A549 (cell line): ENCODE measurements at regions not wholly inside any gene's neighbourhood (a gene's known extent, or its start where the extent isn't known, plus 50 kb on each side); places are given as distances from the start of the nearest gene placed in this dataset.

Experiments
- ATAC-seq, 2 experiments: fragments of 200-7000 bp in 1 of 2; fragments of >200 bp in 1 of 2; cut with Nextera tagmentation in 1 of 2; cut with Tn5 transposase in 1 of 2; 3 replicates each; pipeline versions ENCODE4 v1.8.0 to v1.9.1; 2018 to 2020; ENCODE audit warnings: mild to moderate bottlenecking in 1 of 2, moderate library complexity in 1 of 2
- CTCF ChIA-PET: fragments of 300-600 bp; sonication (Branson Sonifier 250); formaldehyde crosslinking; extraction: SDS; loops from one replicate; lab custom pipeline; 2021; ENCODE audit warnings: antibody characterized with exemption, inconsistent platforms; lab: Yijun Ruan, JAX
- POLR2A ChIA-PET: fragments of 350-600 bp; formaldehyde crosslinking; extraction: SDS; loops from one replicate; lab custom pipeline; 2021; ENCODE audit warnings: antibody characterized with exemption, inconsistent platforms; lab: Yijun Ruan, JAX
- DNase-seq, 2 experiments: peaks; one replicate each; pipeline versions ENCODE4 v3.0.0 to v3.0.0-alpha.2; 2011 to 2016; ENCODE audit warnings: low read depth in 1 of 2, low spot score in 1 of 2
- FAIRE-seq: peaks from 2 replicates; lab custom pipeline; 2011; peaks lifted over from hg19 to GRCh38; lab: Jason Lieb, UNC
- H3K27ac ChIP-seq, 2 experiments: fragments of >200 bp; sonication (Bioruptor Twin); formaldehyde crosslinking; 3 replicates each; pipeline ENCODE4 v1.5.1; 2016 to 2017
- H3K4me1 ChIP-seq: fragments of >200 bp; sonication (Bioruptor Twin); formaldehyde crosslinking; 3 replicates; pipeline ENCODE4 v1.6.1; 2016
- H3K4me2 ChIP-seq: fragments of >200 bp; sonication (Bioruptor Twin); formaldehyde crosslinking; 3 replicates; pipeline ENCODE4 v1.6.1; 2016
- H3K4me3 ChIP-seq: fragments of >200 bp; sonication (Bioruptor Twin); formaldehyde crosslinking; 3 replicates; pipeline ENCODE4 v1.5.1; 2016
- H3K9me3 ChIP-seq: fragments of >200 bp; sonication (Bioruptor Twin); formaldehyde crosslinking; 3 replicates; pipeline ENCODE4 v1.6.1; 2016
- FOSB ChIP-seq: fragments of 250-450 bp; sonication (Bioruptor Pico); IDR thresholded peaks from 2 replicates; pipeline ENCODE4 v1.5.0; 2020; ENCODE audit warnings: mild to moderate bottlenecking, moderate library complexity
- HDAC2 ChIP-seq: fragments of 200-600 bp; sonication (generic); IDR thresholded peaks from 2 replicates; pipeline ENCODE4 v1.6.1; 2016
- HEYL ChIP-seq: fragments of 250-450 bp; sonication (Bioruptor Pico); IDR thresholded peaks from 2 replicates; pipeline ENCODE4 v1.8.0; 2021; ENCODE audit warnings: mild to moderate bottlenecking, moderate library complexity
- HOXB5 ChIP-seq: fragments of 250-450 bp; sonication (Bioruptor Pico); IDR thresholded peaks from 2 replicates; pipeline ENCODE4 v1.5.0; 2020; ENCODE audit warnings: mild to moderate bottlenecking, moderate library complexity
- JUN ChIP-seq, 2 experiments: fragments of >200 bp; sonication (Bioruptor Twin); formaldehyde crosslinking; IDR thresholded peaks; 2 replicates in 1 of 2; 3 replicates in 1 of 2; pipeline ENCODE4 v1.6.1; 2016 to 2017
- KDM1A ChIP-seq: fragments of 200-600 bp; sonication (generic); IDR thresholded peaks from 2 replicates; pipeline ENCODE4 v1.6.1; 2016; ENCODE audit warnings: low read depth, mild to moderate bottlenecking
- MAFK ChIP-seq: fragments of 450-650 bp; IDR thresholded peaks from 2 replicates; pipeline ENCODE4 v1.6.1; 2014; ENCODE audit not compliant: partially characterized antibody
- MAZ ChIP-seq: fragments of 150-350 bp; IDR thresholded peaks from 2 replicates; pipeline ENCODE4 v1.6.1; 2014; ENCODE audit warnings: antibody characterized with exemption, low read depth, low read length, borderline replicate concordance
- MYC ChIP-seq: IDR thresholded peaks from 2 replicates; pipeline ENCODE4 v1.6.1; 2012; ENCODE audit warnings: mild to moderate bottlenecking, inconsistent platforms, low read length, improper control_type of control experiment, borderline replicate concordance
- NR3C1 ChIP-seq: fragments of >200 bp; sonication (Bioruptor Twin); formaldehyde crosslinking; IDR thresholded peaks from 3 replicates; pipeline ENCODE4 v1.6.1; 2017
- PHF8 ChIP-seq: fragments of 200-600 bp; sonication (generic); IDR thresholded peaks from 2 replicates; pipeline ENCODE4 v1.6.1; 2016; ENCODE audit warnings: low read depth, mild to moderate bottlenecking, antibody characterized with exemption, moderate library complexity, borderline replicate concordance
- POLR2A ChIP-seq: IDR thresholded peaks from 2 replicates; pipeline ENCODE4 v1.6.1; 2012; ENCODE audit warnings: mild to moderate bottlenecking, low read length
- TP53 ChIP-seq: fragments of 250-450 bp; sonication (Bioruptor Pico); IDR thresholded peaks from 2 replicates; pipeline ENCODE4 v1.5.0; 2021; ENCODE audit warnings: mild to moderate bottlenecking, moderate library complexity
- ZC3H11A ChIP-seq: fragments of 450-650 bp; IDR thresholded peaks from 2 replicates; pipeline ENCODE4 v1.6.1; 2014; ENCODE audit warnings: antibody characterized with exemption, mild to moderate bottlenecking
- ZFP36 ChIP-seq: fragments of 450-650 bp; IDR thresholded peaks from 2 replicates; pipeline ENCODE4 v1.6.1; 2014; ENCODE audit warnings: borderline replicate concordance; ENCODE audit not compliant: partially characterized antibody
- WGBS: methylation state at CpG from one replicate; pipeline ENCODE4 v1.1.6; 2017; ENCODE audit errors: missing lambda C conversion rate; 5-methylcytosine and 5-hydroxymethylcytosine counted together
- TF ChIP-seq, protein P1 (sequence below): IDR thresholded peaks from 2 replicates; pipeline ENCODE4 v1.6.1; 2012; ENCODE audit warnings: low read depth, borderline replicate concordance
- TF ChIP-seq, protein P2 (sequence below): fragments of 250-450 bp; sonication (Bioruptor Pico); IDR thresholded peaks from 2 replicates; pipeline ENCODE4 v1.5.0; 2021; ENCODE audit warnings: mild to moderate bottlenecking, moderate library complexity, borderline replicate concordance
- TF ChIP-seq, protein P3 (sequence below): fragments of 150-350 bp; IDR thresholded peaks from 2 replicates; pipeline ENCODE4 v1.6.1; 2014; ENCODE audit warnings: low read depth, mild to moderate bottlenecking, low read length
- TF ChIP-seq, protein P4 (sequence below): fragments of 250-450 bp; sonication (Bioruptor Pico); IDR thresholded peaks from 2 replicates; pipeline ENCODE4 v1.5.0; 2020; ENCODE audit warnings: low read depth, mild to moderate bottlenecking, moderate library complexity

DNA sequence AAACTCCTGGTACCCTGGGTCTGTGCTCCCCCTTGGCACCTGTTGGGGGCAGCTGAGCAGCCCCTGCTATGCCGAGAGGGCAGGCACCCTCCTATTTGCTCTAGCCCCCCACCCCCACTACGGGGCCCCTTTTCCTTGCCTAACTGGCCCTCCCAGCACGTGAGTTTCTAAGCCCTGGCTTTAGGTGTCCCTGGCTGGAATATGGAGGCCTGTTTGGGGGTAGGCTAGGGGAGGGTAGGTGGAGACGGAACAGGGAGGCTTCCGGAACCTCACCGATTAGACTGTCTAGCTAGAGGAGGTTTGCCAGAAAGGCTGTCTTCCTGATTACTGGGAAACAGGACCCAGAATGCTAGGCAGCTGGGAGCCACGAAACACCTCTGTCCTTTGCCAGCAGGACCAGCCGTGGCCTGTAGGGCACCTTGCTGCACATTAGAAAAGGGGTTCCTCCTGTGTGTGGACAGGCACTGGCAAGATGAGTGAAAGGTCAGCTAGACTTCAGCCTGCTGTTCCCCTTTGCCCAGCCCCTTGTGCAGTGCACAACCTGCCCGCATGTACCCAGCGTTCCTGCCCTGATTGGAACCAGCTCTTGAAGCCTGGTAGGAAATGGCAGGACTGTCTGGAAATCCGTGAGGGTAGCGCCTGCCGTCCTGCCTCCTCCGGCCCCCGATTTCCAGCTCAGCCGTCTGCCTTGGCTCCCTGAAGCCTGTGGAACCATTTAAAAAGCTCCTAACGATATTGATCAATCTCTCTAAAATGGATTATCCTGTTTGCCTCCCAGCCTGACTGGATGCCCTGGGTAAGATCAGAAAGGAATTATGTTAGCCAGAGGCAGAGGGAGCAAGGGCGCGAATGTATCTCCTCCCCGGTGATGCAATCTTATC lies 83.4 kb upstream of the GSE1 start:
- Histone ChIP-seq H3K9me3 (no peaks in the 10 kb centered on the region), H3K27ac (peak overlapping the region in 1 of 2 experiments; percentile 15; a peak in 3 of 6 replicates), H3K4me1 (peaks cover 11% of the 10 kb centered on the region), H3K4me3 (no peak overlapping the region), H3K4me2 (no peak overlapping the region)
- POLR2A ChIA-PET, result no interaction called here
- 88% methylated on average over 18 of the region's 20 CpGs for WGBS
- no peak for FAIRE-seq
- CTCF ChIA-PET, result interaction anchor here (0.7 to 4.5 kb wide), 17 partner anchors 9 to 135 kb away, joined by 3 to 47 read pairs (median 6); no protein-coding TSS in a partner anchor
- no peak for TF ChIP-seq ZC3H11A
- TF ChIP-seq FOSB (CRISPR knock-in tag), result no peak
- peak in 1 of 2 experiments; percentile 21 for DNase-seq
- ATAC-seq, result peak; percentile 49 to 57; a peak in 4 of 6 replicates

DNA sequence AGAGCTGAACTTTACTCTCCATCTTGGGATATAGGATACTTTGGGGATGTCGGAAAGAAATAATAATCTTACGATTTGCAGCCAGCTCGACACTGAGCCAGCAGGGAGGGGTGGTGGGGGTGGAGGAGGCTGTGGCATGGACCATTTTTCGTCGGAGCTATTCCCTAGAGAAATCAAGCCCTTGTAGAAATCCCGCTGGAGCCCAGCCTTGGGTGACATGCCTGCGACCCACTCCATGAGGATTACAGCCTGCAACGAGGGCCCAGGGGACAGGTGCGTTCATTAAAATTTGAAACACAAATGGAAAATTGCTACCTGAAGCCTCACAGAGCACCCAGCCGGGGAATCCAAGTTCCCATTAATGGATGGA lies 82.8 kb upstream of the GSE1 start:
- ChIA-PET CTCF (interaction anchor here (1.4 to 4.5 kb wide), 15 partner anchors 9 to 135 kb away, joined by 3 to 47 read pairs (median 10); no protein-coding TSS in a partner anchor), POLR2A (no interaction called here)
- Histone ChIP-seq H3K4me2 (no peak overlapping the region), H3K4me3 (no peak overlapping the region), H3K4me1 (peaks cover 5% of the 10 kb centered on the region), H3K27ac (no peak overlapping the region), H3K9me3 (no peaks in the 10 kb centered on the region)
- no peak for FAIRE-seq
- TF ChIP-seq ZFP36, result no peak
- no peak for TF ChIP-seq PHF8
- TF ChIP-seq MAFK, result no peak
- TF ChIP-seq POLR2A, result no peak
- TF ChIP-seq MAZ, result no peak
- TF ChIP-seq NR3C1, result no peak
- TF ChIP-seq, protein P1, sequence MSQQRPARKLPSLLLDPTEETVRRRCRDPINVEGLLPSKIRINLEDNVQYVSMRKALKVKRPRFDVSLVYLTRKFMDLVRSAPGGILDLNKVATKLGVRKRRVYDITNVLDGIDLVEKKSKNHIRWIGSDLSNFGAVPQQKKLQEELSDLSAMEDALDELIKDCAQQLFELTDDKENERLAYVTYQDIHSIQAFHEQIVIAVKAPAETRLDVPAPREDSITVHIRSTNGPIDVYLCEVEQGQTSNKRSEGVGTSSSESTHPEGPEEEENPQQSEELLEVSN, result no peak
- TF ChIP-seq, protein P2, sequence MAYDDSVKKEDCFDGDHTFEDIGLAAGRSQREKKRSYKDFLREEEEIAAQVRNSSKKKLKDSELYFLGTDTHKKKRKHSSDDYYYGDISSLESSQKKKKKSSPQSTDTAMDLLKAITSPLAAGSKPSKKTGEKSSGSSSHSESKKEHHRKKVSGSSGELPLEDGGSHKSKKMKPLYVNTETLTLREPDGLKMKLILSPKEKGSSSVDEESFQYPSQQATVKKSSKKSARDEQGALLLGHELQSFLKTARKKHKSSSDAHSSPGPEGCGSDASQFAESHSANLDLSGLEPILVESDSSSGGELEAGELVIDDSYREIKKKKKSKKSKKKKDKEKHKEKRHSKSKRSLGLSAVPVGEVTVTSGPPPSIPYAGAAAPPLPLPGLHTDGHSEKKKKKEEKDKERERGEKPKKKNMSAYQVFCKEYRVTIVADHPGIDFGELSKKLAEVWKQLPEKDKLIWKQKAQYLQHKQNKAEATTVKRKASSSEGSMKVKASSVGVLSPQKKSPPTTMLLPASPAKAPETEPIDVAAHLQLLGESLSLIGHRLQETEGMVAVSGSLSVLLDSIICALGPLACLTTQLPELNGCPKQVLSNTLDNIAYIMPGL (CRISPR knock-in tag), result no peak
- TF ChIP-seq, protein P3, sequence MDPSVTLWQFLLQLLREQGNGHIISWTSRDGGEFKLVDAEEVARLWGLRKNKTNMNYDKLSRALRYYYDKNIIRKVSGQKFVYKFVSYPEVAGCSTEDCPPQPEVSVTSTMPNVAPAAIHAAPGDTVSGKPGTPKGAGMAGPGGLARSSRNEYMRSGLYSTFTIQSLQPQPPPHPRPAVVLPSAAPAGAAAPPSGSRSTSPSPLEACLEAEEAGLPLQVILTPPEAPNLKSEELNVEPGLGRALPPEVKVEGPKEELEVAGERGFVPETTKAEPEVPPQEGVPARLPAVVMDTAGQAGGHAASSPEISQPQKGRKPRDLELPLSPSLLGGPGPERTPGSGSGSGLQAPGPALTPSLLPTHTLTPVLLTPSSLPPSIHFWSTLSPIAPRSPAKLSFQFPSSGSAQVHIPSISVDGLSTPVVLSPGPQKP, result no peak
- TF ChIP-seq HOXB5, result no peak
- no peak for TF ChIP-seq HEYL (CRISPR knock-in tag)
- no peak for TF ChIP-seq ZC3H11A
- TF ChIP-seq MYC, result no peak
- TF ChIP-seq TP53, result no peak
- TF ChIP-seq HDAC2, result no peak
- TF ChIP-seq KDM1A, result no peak
- TF ChIP-seq, protein P4, sequence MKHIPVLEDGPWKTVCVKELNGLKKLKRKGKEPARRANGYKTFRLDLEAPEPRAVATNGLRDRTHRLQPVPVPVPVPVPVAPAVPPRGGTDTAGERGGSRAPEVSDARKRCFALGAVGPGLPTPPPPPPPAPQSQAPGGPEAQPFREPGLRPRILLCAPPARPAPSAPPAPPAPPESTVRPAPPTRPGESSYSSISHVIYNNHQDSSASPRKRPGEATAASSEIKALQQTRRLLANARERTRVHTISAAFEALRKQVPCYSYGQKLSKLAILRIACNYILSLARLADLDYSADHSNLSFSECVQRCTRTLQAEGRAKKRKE (CRISPR knock-in tag), result no peak
- no peak for TF ChIP-seq JUN (IDR thresholded peaks at IDR 0.05)
- no peak for DNase-seq
- 87% methylated on average over 10 of the region's 10 CpGs for WGBS
- ATAC-seq, result no peak
